Adrenal gland (tissue), 9 donors: ENCODE measurements at regions not wholly inside any gene's neighbourhood (a gene's known extent, or its start where the extent isn't known, plus 50 kb on each side); places are given as distances from the start of the nearest gene placed in this dataset.

Experiments used
- DNase-seq, 7 donors: peaks; one replicate each; pipeline ENCODE4 v3.0.0-alpha.2; 2019 to 2020
- H3K27ac ChIP-seq, 5 donors: fragments of 200-600 bp; sonication (generic) in 4 of 5; 1 replicate in 3 of 5; 2 replicates in 2 of 5; pipeline versions ENCODE4 v1.5.1 to v1.8.0; 2016 to 2020; ENCODE audit warnings: mild to moderate bottlenecking in 1 of 5
- H3K27me3 ChIP-seq: fragments of 200-600 bp; 2 replicates; pipeline ENCODE4 v1.8.0; 2021
- H3K36me3 ChIP-seq, 2 donors: fragments of 200-600 bp; replicated peaks in 1 of 2; 1 replicate in 1 of 2; 2 replicates in 1 of 2; pipeline versions ENCODE4 v1.5.1 to v1.8.0; 2018 to 2022
- H3K4me1 ChIP-seq, 2 donors: fragments of 200-600 bp; replicated peaks in 1 of 2; 1 replicate in 1 of 2; 2 replicates in 1 of 2; pipeline versions ENCODE4 v1.5.1 to v1.8.0; 2018 to 2021
- H3K4me3 ChIP-seq, 4 donors: fragments of 200-600 bp; sonication (generic) in 3 of 4; one replicate each; pipeline ENCODE4 v1.5.1; 2016 to 2018
- H3K9me3 ChIP-seq, 3 donors: fragments of 200-600 bp; sonication (generic) in 1 of 3; replicated peaks in 1 of 3; 1 replicate in 2 of 3; 2 replicates in 1 of 3; pipeline versions ENCODE4 v1.5.1 to v1.8.0; 2016 to 2021
- POLR2A ChIP-seq, 2 donors: fragments of 450-650 bp; IDR thresholded peaks; one replicate each; pipeline ENCODE4 v1.6.1; 2017; ENCODE audit warnings: antibody characterized with exemption in 2 of 2, mild to moderate bottlenecking in 2 of 2, moderate library complexity in 1 of 2
- WGBS, 4 donors: extraction: QIAGEN DNeasy Blood & Tissue Kit in 2 of 4; methylation state at CpG; one replicate each; pipeline versions ENCODE4 v1.1.5 to v1.1.7; 2013 to 2017; 5-methylcytosine and 5-hydroxymethylcytosine counted together
- intact Hi-C, 2 donors: fragments of 100-400 bp; cut with DNase I; formaldehyde crosslinking; loops; one replicate each; pipeline versions ENCODE4 v1.14.1 to v1.15.0; 2022 to 2023
- TF ChIP-seq, protein P1 (sequence below), 6 experiments: fragments of 450-650 bp in 4 of 6; fragments of 200-600 bp in 2 of 6; sonication (generic) in 1 of 6; IDR thresholded peaks; 1 replicate in 5 of 6; 2 replicates in 1 of 6; pipeline versions ENCODE4 v1.5.1 to v1.8.0; 2016 to 2021; ENCODE audit warnings: antibody characterized with exemption in 6 of 6, mild to moderate bottlenecking in 2 of 6, moderate library complexity in 1 of 6
- donor health status: healthy with polysubstance abuse.
- donor health status: Bipolar disorder and iron deficiency.
- donor health status: DM: yes; HTN: yes; CAD: no.
- donor health status: DM: no; HTN: no; CAD: no.
- donor health status: DM: no; HTN: no; CAD: no.

DNA sequence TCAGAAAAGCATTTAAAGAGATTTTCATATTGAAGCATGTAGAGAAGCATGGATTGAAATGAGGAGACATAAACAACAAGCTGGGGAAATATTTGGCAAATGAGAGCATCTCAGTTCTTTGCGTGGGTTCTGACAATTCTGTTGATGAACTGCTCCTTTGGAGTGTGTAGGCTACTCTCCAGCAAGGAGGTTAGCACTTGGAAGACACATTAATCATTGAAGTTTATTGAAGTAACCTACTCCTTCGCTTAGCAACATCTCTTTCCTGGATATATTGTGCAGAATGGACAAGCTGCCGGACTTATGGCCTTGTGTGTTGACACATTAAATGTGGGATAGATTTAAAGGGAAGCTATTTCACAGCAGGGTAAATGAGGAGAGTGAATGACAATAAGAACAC, 354.5 kb upstream of the VWC2 start:
- TF ChIP-seq, protein P1, sequence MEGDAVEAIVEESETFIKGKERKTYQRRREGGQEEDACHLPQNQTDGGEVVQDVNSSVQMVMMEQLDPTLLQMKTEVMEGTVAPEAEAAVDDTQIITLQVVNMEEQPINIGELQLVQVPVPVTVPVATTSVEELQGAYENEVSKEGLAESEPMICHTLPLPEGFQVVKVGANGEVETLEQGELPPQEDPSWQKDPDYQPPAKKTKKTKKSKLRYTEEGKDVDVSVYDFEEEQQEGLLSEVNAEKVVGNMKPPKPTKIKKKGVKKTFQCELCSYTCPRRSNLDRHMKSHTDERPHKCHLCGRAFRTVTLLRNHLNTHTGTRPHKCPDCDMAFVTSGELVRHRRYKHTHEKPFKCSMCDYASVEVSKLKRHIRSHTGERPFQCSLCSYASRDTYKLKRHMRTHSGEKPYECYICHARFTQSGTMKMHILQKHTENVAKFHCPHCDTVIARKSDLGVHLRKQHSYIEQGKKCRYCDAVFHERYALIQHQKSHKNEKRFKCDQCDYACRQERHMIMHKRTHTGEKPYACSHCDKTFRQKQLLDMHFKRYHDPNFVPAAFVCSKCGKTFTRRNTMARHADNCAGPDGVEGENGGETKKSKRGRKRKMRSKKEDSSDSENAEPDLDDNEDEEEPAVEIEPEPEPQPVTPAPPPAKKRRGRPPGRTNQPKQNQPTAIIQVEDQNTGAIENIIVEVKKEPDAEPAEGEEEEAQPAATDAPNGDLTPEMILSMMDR (IDR thresholded peaks at IDR 0.05) = no peak
- TF ChIP-seq POLR2A (IDR thresholded peaks at IDR 0.05) = no peak
- Histone ChIP-seq H3K4me1 (no peaks in the 10 kb centered on the region), H3K4me3 (no peak overlapping the region), H3K36me3 (no peaks in the 10 kb centered on the region), H3K27ac (no peak overlapping the region), H3K9me3 (no peaks in the 10 kb centered on the region), H3K27me3 (no peaks in the 10 kb centered on the region)
- intact Hi-C loops = no loop called here
- WGBS, 4 donors = 33 to 46% (median 41%) methylated on average over 3 of the region's 3 CpGs
- DNase-seq = no peak

- TF ChIP-seq, protein P1 (IDR thresholded peaks at IDR 0.05) = no peak
- no peaks in the 10 kb centered on the region for H3K36me3 ChIP-seq
- no peak overlapping the region for H3K27ac ChIP-seq
- DNase-seq = no peak
- H3K4me3 ChIP-seq = no peak overlapping the region
- no peaks in the 10 kb centered on the region for H3K9me3 ChIP-seq
- no peaks in the 10 kb centered on the region for H3K27me3 ChIP-seq
- intact Hi-C loops = no loop called here
- no peaks in the 10 kb centered on the region for H3K4me1 ChIP-seq
These were observed 350.9 kb upstream of the VWC2 start for GRCh38 chr7:49422564-49422963.

DNA sequence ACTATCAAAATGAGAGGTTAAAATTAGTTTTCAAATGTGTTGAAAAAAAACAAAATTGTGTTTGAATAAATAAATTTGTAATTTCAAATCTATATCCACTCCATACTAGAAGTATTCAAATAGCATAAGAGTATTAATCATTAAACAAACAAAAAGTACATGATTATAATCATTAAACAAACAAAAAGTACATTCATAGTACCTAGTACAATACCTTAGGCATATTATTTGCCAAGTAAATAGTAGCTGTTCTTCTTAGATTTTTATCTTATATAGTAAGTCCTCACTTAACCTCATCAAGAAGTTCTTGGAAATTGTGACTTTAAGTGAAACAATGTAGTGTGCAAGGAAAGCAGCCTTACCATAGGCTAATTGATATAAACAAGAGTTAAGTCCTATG, 349.3 kb upstream of the VWC2 start:
- intact Hi-C loops = no loop called here
- no peak for TF ChIP-seq POLR2A (IDR thresholded peaks at IDR 0.05)
- TF ChIP-seq, protein P1 (IDR thresholded peaks at IDR 0.05) = no peak
- no peaks in the 10 kb centered on the region for H3K36me3 ChIP-seq
- H3K4me3 ChIP-seq = no peak overlapping the region
- DNase-seq = no peak
- no peaks in the 10 kb centered on the region for H3K4me1 ChIP-seq
- no peak overlapping the region for H3K27ac ChIP-seq
- H3K27me3 ChIP-seq = no peaks in the 10 kb centered on the region
- H3K9me3 ChIP-seq = no peaks in the 10 kb centered on the region

DNA sequence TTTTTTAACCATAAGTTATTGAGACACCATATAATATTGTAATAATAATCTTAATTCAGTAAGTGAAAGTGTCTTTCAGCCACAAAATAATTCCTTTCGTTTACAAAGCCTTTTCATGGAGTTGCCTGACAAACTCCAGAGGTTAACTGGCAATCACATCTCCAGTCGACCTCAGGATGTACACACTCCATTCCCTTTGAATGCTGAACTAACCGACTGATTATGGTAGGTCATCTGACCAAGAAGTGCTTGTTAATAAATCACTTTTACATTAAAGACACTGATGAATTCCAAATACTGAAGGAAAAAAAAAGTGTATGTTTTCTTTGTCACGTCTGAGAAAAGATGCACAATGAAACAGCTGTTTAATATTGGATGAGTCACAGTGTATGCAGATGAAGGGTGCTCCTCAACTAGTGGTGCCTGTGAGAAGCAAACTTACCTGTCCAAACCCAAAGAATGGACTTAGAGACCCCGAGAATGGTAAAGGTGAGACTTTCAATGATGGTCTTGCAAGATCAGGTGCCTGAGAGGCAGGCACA, 348.1 kb upstream of the VWC2 start:
- Histone ChIP-seq H3K27ac (no peak overlapping the region), H3K27me3 (no peaks in the 10 kb centered on the region), H3K36me3 (no peaks in the 10 kb centered on the region), H3K4me3 (no peak overlapping the region), H3K4me1 (no peaks in the 10 kb centered on the region), H3K9me3 (no peaks in the 10 kb centered on the region)
- DNase-seq = no peak
- 44 to 53% (median 49%) methylated on average over 5 of the region's 5 CpGs for WGBS, 4 donors
- intact Hi-C loops = no loop called here
- TF ChIP-seq, protein P1 (IDR thresholded peaks at IDR 0.05) = no peak
- no peak for TF ChIP-seq POLR2A (IDR thresholded peaks at IDR 0.05)
